Stimulated activated CD4-positive, alpha-beta T cell treated with anti-CD3 and anti-CD28 coated beads, Interleukin-4, amount 100 ng/mL, for 24 hours (primary cell): ENCODE measurements at regions not wholly inside any gene's neighbourhood (a gene's known extent, or its start where the extent isn't known, plus 50 kb on each side); places are given as distances from the start of the nearest gene placed in this dataset.

ENCODE experiments used
- DNase-seq: peaks from one replicate; pipeline ENCODE4 v3.0.0-alpha.2; 2020

DNA sequence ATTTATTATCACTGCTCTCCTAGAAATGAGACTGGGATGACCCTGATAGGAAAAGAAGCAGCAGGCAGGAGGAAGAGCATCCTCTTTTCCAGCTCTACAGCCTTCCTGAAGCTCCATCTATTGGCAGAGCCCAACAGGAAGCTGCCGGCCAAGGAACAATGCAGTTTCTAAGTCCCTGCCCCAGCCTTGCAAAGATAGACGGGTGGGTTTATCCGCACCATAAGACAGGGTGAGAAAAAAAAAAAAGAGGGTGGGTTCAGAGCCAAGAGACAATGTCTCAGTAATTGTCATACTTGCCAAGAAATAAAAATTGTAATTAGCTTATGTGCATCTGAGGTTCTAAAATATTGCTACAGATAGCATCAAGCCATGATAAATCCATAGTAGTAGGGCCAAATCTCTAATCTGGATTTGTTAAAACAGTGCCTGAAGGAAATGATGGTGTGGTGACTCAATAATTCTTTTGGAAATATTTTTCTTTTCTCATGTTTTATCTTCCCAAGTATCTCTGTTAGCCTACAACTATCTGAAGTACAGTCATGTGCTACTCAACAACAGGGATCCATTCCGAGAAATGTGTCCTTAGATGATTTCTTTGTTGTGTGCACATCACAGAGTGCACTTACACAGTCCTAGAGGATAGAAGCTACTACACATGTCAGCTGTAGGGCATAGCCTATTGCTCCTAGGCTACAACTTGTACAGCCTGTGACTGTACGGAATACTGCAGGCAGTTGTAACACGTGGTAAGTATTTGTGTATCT lies 242.9 kb upstream of the CXCL12 start:
- DNase-seq: no peak

DNA sequence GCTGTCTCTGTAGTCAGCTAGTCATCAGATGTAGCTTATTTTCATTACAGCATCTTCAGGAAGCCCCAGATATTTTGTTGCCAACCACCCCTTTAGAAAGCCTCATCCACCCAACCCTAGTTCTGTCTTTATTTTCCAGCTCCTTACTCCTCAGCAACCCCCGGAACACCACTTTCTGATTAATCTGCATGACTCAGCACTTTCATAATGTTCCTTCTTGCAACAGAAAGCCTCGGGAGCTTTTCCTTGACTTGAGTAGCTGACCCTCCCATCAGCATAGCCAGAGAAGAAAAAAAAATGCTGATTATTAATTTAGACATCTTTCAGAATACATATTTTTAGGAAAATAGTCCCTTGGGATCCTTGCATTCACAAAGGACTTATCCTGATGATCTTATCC lies 244.0 kb upstream of the CXCL12 start:
- no peak for DNase-seq

DNA sequence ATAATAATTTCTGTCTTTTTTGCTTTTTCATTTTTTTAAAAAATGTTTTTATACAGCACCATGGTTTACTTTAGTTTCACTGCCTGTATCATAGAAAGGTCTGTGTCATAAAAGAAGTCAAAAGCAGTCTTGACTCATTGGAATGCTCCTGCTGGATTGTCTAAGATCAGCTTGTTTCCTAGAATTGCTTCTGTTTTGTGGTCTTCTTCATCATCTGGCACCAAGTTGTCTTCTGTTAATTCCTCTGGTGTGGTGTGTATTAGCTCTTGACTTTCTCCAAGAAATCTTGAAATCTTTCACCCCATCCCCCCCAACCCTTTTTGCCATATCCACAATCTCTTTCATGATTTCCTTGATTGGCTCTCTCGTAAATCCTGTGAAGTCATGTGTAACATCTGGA lies 250.3 kb upstream of the CXCL12 start:
- DNase-seq: no peak

DNA sequence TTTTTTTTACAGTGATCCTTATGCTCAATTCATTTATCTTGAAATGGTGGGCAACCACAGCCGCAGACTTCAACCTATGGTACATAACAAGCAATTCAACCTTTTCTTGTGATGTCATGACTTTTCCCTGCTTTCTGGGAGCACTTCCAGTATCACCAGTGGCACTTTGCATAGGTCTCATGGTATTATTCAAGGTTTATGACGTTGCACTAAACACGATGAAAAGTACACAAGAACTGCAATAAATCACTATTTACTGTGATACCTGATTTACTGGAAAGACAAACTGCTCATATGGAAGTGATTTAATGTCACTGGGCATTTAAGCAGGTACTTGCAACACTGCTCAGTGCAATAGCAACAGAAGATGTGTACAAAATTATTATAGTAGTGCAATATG lies 251.7 kb upstream of the CXCL12 start:
- no peak for DNase-seq

DNA sequence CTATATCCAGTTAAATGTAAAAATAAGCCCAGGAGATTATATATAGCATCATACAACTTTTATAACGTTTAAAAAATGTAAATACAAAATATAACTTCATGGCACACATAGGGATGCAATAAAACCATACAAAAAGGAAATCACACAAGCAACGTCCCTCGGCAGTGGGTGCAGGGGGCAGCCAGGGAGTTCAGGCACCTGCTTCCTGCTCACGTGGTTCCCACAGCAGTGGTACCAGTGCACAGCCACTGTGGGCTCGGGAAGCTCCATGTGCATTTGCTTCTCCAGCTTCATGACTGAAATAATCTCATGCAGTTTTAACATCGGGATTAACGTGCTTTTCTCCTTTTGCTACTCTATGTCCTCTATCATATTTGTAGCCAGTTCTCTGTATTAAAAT lies 255.5 kb upstream of the CXCL12 start:
- DNase-seq: no peak

DNA sequence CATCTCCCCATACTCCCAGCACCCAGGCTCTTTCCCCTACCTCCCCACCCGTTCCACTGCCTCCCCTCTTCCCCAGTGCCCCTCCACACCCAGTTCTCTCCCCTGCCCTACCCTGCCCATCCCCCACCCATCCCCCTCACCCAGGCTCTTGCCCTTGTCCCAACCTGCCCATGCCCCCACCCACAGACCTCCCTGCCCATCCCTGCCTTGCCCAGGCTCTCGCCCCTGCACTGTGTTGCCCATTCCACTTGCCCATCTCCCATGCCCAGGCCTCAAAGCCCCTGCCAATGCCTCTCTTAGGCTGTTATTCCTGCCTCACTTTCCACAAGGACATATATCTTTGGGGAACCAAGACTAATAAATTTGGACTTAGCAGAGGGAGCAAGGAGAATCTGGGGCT lies 262.6 kb upstream of the CXCL12 start:
- DNase-seq: no peak

DNA sequence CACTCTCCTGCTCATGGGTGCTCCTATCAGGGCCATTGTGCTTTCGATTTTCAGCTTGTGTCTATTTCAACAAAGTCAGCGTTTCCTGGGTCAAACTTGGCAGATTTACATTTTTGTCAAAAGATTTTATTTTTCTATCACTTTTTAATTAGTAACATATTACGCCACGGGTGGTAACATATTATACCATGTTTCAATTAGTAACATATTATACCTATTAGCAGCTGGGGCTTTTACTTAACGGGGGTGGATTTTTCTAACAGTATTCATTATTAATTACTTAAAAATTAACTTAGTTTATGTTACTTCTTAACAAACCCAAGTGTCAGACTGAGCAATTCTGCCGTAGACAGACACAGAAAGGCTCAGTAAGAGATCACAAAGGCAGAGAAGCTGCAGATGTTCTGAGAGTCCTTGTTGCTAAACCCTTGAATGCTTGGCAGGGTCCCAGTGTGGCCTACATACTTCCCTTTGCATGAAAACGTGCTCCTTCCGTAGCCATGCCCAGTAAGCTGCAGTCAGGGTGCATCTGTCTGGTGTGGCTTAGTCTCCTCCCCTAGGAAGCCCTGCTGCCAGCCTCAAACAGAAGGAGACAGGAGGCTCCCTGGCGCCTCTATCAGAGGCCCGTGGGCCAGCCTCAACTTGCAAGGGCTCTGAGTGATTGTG lies 263.1 kb upstream of the CXCL12 start:
- DNase-seq: no peak

DNA sequence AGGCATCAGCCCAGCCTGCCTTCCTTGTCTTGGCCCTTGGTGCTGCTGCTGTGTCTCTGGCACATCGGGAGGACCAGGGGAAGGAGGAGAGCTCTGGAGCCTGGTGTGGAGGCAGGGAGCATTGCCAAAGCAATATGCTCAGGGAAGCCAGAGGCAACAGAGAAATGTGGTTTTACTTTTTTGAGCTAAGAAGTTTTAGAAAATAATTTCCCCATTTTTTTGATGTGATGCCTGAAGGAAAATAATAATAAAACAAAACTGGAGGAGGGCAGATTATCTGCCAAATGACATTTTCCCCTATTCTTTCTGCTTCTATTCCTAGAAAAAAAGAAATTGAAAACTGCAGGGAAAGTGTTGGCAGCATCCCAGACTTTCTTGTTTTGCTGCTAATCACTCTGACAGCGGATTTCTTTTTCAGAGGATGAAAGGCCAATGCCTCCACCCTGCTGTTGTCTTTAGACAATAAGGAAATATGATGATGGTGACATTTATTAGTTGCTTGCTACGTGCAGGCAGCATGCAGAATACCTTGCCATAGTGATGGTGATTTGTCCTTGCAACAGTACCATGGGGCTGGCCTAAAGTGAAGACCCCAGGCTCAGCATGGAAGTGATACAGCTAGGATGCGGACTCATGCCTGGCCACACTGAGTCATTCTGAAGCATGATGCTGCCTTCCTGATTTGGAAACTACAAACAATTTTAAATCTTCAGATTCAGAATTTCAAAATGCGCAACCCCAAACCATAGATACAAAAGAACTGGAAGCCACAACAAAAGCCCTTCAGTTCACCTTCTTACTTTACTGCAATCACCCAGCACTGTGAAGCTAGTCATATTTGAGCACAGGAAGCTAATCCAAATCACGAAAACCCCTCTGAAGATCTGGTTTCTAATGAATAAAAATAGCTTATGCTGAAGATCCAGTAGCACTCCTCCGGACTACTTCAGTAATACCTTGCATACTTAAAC lies 260.2 kb upstream of the TMEM72 start:
- no peak for DNase-seq

DNA sequence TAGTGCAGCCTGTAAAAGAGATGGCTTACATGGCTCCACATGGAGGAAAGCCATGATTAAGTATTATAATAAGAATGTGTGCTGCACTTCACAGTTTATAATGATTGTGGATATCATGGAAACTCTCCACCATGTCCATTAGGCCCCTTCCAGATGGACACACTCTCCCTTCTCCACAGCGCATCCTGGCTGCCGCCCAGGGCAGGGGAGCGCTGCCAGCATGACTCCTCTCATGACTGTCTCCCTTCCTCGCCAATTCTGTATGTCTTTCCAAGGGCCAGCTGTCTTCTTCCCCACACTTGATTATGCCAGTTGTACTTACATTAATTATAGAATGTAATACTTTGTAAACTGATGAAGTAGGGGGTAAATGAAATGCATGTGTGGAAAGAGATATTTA lies 259.3 kb upstream of the TMEM72 start:
- no peak for DNase-seq

DNA sequence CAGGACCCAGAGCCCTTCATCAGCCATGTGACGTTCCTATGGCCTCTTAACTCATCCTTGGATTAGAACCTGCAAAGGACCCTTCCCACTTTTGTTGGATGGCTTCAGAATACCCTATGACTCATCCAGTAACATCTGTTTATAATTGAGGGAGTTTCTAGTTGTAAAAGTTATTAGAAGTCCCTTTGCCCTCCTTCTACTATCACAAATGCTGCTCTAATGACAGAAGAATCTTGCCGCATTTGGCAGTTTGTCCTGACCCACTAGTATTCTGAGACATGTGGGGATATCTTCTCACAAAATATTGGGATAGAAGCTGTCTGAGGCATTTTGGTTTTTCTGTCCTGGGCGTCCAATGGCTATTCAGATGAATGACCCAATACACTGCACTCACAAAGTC lies 251.8 kb upstream of the TMEM72 start:
- DNase-seq: no peak

DNA sequence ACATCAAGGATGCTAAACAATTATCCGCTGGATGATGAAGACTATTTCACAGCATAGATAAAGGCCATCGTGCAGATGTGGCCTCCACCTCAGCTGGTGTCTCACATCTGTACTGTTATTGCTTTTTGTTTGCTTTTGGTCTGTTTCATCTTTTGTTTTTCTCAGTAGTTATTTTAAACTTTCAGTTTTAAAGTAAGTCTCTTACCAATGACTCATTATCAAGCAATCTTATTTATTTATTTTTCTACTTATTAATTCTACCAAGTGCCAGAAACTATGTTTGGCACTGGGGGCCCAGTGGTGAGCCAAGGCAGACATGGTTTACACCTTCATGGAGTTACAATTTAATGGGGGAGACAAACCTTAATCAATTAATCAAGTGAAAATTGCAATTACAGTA lies 250.9 kb upstream of the TMEM72 start:
- DNase-seq: no peak

DNA sequence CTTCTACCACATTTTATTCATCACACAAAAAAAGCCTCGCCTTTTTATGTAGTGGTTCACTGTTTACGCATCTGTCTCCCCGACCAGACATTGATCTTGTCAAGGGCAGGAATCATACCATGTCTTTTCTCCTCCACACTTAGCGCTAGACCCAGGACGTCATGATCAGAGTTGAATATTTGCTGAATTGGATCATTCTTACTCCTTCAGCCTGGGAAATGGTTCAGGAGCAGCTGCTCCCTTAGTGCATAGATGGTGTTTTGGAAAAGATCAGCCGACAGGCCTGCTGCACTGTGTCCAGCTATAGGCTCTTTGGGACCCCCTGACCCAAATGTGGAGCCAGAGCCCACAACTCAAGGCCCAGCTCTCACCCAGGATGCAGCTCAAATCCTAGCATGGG lies 249.1 kb upstream of the TMEM72 start:
- no peak for DNase-seq

DNA sequence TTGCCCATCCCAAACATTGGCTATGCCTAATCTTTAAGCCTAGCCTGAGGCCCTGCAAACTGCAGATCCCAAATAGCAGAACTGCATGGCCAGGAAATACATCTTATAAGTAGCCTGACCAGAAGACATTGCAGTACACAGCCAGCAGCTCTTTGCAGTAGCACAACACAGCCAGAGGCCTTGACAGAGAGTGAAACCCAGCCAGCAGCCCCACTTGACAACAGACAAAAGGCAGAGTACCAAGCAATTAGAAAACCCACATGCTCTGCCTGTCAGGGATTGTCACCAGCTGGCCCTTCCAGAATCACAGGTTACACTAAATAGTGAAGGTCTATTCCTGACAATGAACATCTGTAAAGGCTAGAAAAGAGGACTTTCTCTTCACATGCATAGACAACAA lies 242.8 kb upstream of the TMEM72 start:
- no peak for DNase-seq

DNA sequence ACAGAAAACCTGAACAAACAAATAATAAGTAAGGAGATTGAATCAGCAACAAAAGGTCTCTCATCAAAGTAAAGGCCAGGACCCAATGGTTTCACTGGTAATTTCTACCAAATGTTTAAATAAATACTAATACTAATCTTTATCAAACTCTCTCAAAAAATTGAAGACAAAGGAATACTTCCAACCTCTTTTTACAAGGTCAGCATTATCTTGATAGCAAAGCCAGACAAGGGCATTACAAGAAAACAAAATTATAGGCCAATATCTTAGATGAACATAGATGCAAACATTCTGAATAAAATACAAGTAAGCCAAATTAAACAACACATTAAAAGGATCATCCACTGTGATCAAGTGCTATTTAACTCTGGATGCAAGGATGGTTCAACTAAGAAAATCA lies 239.8 kb upstream of the TMEM72 start:
- no peak for DNase-seq

DNA sequence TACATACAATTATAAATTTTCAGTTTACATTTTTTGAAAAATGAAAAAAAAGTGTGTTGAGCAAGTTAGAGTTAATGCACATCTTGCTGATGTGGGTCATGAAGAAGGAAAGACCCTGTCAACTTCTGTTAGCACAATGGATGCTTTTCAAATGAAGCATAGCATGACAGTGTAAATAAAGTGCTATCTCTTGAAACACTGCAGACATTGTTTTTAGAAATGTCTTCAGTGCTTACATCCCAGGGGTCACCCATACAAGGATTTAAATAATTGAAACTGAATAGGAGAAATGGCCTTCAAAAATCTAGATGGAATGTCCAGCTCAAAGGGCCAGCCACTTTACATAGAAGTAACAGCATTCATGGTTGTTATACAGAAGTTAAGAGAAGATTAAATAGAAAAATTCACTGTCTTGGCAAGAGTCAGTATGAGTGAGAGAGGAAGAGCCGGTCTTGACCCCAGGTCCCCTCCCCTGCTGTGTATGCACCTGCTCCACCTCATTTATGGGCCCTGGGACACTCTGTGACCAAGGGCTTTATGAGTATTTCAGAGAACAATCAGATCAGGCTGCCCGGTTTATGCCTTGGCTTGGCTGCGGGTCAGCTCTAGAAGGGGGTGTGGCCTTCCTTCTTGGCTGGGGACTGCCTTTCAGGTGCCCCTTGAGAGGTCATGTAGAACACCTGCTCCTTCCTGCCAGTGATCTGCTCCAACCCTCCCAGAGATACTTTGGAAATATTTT lies 237.7 kb upstream of the TMEM72 start:
- DNase-seq: no peak

DNA sequence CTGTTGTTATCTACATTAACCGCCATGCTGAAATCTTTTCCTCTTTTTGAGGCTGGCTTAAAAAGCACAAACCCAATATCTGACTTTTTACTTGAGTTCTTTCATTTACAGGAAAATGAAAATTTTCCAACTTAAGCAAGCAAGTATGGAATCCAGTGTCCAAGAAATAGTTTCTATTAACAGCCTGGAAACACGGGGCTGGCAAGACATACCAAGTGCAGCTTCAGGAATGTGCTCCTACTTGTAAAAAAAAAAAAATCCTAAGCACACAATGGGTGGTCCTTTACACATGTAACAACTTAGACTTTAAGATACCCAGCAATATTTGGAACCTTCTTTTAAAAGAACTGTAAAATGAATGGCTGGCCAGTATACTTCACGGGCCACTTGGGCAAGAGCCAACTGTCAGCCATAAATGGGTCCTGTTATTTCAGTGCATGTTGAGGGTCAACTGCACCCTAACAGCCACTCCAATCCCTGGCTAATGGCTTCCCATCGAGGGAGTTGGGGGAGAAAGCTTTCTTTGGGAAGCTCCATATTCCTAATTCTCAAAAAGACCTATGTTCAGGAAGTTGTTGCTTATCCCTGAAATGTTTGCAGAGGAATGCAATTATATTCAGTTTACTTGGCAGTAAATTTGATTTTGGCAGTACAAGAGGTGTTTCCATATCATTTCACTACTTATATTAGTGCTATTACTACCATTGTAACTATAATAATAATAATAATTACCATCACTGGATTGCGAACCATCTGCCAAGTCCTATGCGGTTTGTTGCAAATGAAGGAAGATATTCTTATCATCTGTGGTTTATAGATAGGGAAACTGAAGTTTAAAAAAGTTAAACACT lies 236.4 kb upstream of the TMEM72 start:
- no peak for DNase-seq

DNA sequence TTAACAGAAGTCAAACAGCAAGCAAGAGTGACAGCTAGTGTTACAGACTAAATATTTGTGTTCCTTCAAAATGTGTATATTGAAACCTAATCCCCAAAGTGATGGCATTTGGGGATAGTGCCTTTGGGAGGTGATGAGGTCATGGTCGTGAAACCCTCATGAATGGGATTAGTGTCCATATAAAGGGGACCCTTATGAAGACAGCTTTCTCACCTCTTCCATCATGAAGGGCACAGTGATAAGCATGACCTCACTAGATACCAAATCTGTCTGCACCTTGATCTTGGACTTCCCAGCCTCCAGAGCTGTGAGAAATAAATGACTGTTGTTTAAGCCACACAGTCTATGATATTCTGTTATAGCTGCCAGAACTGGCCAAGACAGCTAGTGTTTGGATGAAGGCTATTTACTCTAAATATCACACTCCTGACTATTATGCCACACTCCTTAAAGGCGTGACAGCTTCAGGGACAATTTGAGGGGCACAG lies 235.7 kb upstream of the TMEM72 start:
- DNase-seq: no peak

DNA sequence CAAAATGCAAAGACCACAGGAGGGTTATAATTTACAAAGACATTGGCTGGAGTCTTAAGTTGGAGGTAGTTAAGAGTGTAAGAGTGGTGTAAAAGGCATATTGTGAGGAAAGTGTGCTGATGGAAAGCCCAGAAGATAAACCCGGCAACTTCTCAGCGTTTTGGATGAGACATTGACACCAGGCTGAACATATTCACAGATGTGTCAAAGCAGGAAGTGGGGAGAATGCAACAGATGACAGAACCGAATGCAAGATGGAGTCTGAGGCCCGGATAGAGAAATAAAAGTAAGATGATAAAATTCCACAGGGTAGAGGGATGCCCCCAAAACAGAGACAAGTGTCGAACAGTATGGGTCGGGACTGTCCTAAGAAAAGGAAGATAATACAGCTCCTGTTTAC lies 230.4 kb upstream of the TMEM72 start:
- DNase-seq: no peak

DNA sequence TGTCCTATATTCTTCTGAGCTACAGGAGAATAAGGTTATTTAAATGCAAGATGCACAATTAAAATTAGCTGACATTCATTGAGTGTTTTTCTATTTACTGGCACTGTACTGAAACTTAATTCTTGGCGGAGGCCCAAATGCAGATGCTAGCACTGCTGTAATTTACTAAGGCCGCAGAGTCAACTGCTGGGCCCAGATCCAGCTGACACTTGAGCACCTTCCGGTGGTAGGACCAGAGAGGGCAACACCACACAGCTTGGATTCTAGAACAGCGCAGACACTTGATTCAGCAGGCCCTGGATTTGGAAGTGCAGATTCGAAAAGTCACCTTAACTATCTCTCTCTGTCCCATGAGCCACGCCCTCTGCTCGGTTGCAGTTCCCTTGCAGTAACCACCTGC lies 228.6 kb upstream of the TMEM72 start:
- no peak for DNase-seq

DNA sequence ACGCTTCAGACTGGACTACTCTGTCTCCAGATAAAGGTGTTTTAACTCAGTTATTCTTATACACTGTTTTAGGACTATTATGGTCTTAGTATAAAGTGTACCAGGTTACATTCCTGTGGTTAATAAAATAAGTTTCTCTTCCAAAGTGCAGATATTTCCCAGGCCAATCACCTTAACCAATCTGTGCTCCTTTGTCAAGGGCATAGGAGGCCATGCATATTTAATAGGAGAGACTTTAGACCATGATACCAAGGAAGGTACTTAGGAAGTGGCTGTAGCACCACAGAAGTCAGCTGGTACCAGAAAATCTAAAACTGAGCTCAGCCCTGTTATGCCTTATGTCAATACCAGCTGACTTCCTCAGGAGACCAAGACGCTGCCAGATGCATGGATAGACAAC lies 226.5 kb upstream of the TMEM72 start:
- DNase-seq: no peak

DNA sequence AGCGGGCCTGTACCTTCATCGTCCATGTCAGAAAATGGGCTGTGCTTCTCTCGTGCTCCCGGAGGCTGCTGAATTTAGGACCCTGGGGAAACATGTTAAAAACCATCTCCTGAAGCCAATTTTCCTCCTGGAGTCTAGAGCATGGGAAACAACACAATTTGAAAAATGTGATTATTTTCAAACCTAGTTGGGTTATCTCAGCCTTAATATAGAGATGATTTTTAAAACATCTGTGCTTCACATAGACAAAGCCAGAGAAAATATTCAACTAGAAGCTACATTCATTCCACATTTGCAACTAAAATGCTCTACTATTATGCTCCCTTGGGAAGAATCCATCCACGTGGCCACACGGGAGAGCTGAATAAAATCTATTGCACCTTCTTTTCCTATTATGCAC lies 225.9 kb upstream of the TMEM72 start:
- DNase-seq: no peak

DNA sequence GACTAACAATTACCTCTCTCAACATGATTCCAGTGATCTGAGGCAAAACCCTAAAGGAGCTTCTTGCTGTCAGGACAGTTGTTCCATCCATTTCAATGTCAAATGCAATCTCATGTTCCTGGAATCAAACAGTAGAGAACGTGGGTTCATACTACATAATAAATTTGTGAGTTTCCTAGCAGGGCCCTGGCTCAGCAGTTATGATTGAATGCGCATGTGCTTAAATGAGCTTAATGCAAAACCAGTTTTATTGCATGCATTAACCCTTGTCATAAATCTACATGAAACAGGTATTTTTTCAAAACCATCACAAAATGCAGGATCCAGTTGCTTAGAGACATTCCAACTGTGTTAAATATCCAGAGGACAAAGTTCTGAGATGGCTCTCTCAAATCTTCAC lies 225.4 kb upstream of the TMEM72 start:
- DNase-seq: no peak
